ENCODE measurements at regions not wholly inside any gene's neighbourhood (a gene's known extent, or its start where the extent isn't known, plus 50 kb on each side); places are given as distances from the start of the nearest gene placed in this dataset.

DNA sequence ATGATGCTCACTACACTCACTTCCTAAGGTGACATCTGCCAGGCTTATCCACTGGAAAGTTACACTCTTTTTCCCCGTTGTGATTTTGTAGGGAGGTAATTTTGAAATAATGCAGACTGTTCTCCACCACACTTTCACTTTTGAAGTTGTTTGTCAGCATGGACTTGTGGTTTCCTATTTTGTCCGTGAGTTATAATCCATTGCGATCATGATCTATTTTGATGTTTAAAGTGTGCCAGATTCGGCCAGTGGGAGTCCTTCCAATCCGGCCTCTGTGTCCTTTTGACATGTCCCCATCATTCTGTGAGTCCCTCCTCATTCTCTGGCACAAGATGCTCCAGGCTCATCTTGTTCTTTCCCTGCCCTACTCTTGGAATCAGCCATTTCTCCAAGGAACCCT is 211.3 kb upstream of the KLF4 start:
- no peaks in the 10 kb centered on the region for H3K9me3 ChIP-seq (ENCODE audit: low read depth)
- TF ChIP-seq, protein P1, sequence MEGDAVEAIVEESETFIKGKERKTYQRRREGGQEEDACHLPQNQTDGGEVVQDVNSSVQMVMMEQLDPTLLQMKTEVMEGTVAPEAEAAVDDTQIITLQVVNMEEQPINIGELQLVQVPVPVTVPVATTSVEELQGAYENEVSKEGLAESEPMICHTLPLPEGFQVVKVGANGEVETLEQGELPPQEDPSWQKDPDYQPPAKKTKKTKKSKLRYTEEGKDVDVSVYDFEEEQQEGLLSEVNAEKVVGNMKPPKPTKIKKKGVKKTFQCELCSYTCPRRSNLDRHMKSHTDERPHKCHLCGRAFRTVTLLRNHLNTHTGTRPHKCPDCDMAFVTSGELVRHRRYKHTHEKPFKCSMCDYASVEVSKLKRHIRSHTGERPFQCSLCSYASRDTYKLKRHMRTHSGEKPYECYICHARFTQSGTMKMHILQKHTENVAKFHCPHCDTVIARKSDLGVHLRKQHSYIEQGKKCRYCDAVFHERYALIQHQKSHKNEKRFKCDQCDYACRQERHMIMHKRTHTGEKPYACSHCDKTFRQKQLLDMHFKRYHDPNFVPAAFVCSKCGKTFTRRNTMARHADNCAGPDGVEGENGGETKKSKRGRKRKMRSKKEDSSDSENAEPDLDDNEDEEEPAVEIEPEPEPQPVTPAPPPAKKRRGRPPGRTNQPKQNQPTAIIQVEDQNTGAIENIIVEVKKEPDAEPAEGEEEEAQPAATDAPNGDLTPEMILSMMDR (IDR thresholded peaks at IDR 0.05; ENCODE audit: low read depth, low read length): no peak
- H3K27me3 ChIP-seq: no peaks in the 10 kb centered on the region

DNA sequence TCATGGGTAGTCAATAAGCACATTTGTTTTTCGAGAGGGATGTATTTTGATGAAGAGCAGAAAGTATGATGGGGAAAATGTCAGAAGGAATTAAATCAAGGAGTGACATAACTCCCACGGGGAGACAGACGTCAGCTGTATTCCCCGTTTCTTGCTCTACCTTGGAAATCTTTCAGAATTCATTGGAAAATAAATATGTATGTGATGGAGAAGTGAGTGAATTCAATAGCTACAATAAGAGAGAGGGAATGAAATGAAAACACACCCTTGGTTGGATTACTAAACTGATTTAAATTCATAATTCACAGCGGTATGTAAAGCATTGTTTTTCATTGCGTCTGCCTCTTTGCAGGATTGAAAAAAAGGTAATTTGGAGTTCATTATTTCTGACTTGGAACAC is 209.7 kb upstream of the KLF4 start:
- TF ChIP-seq, protein P1 (IDR thresholded peaks at IDR 0.05; ENCODE audit: low read depth, low read length): no peak
- no peak for DNase-seq (ENCODE audit: low read depth in 1 of 2, low spot score in 1 of 2)
- Histone ChIP-seq H3K27ac (no peak overlapping the region), H3K27me3 (no peaks in the 10 kb centered on the region), H3K4me1 (ENCODE audit: low read depth) (no peaks in the 10 kb centered on the region), H3K9me3 (ENCODE audit: low read depth) (no peaks in the 10 kb centered on the region), H3K36me3 (no peaks in the 10 kb centered on the region), H3K4me3 (no peak overlapping the region)

More for the DNA sequence above, 211.3 kb upstream of the KLF4 start:
- no peak overlapping the region for H3K4me3 ChIP-seq
- H3K4me1 ChIP-seq (ENCODE audit: low read depth): no peaks in the 10 kb centered on the region
- no peaks in the 10 kb centered on the region for H3K36me3 ChIP-seq
- no peak for DNase-seq (ENCODE audit: low read depth in 1 of 2, low spot score in 1 of 2)
- H3K27ac ChIP-seq: no peak overlapping the region

DNA sequence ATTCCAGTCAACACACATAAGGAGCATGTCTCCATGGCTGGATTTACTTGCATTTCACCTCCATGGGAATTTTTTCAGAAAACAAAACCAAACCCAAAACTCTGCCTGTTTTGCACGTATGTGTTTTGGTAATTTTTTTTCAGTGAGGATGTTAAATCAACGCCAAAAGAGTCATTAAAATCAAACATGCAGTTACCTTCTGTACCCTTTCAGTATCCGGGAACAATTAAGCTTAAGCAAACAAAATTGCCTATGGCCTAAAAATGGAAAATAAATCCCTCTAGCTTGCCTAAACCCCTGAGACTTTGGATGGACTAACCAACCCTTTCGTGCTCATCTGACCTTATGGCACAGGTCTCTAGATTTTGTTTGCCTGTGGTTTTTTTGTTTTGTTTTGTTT is 209.2 kb upstream of the KLF4 start:
- Histone ChIP-seq H3K27ac (no peak overlapping the region), H3K4me1 (ENCODE audit: low read depth) (no peaks in the 10 kb centered on the region), H3K9me3 (ENCODE audit: low read depth) (no peaks in the 10 kb centered on the region), H3K27me3 (no peaks in the 10 kb centered on the region), H3K4me3 (no peak overlapping the region), H3K36me3 (no peaks in the 10 kb centered on the region)
- DNase-seq (ENCODE audit: low read depth in 1 of 2, low spot score in 1 of 2): no peak
- TF ChIP-seq, protein P1 (IDR thresholded peaks at IDR 0.05; ENCODE audit: low read depth, low read length): no peak

DNA sequence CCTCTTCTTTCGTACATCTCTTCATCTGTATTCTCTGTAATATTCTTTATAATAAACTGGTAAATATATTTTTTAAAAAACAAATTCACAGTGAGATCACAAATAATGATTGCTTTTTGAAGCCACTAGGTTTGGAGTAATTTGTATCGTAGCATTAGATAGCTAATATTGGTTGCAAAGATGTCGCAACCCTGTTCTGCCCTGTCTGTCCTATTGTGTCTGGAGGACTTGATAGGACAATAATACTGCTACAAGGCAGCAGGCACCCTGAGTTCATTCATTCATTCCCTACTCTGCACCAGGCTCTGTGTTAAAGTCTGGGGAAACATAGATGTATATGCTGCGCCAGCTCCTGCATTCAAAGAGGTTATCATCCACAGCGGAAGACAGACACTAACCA is 206.7 kb upstream of the KLF4 start:
- Histone ChIP-seq H3K4me1 (ENCODE audit: low read depth) (no peaks in the 10 kb centered on the region), H3K9me3 (ENCODE audit: low read depth) (no peaks in the 10 kb centered on the region), H3K27ac (no peak overlapping the region), H3K27me3 (peaks cover 7% of the 10 kb centered on the region), H3K4me3 (no peak overlapping the region), H3K36me3 (no peaks in the 10 kb centered on the region)
- TF ChIP-seq, protein P1 (IDR thresholded peaks at IDR 0.05; ENCODE audit: low read depth, low read length): no peak
- DNase-seq (ENCODE audit: low read depth in 1 of 2, low spot score in 1 of 2): no peak

DNA sequence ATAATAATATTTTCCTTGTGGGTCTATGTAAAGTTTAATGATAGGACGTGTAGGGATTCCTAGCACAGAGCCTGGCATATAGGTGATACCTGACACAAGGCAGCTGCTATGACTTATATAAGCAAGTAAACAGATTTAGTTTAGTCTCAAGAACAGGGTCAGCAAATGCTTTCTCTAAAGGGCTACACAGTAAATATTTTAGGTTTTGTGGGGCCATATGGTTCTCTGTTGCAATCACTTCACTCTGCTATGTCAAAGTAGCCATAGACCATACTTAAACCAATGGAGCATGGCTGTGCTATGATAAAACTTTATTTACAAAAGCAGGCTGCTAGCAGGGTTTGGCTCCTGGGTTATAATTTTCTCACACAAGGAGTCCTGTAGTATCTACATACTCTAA is 204.8 kb upstream of the KLF4 start:
- Histone ChIP-seq H3K9me3 (ENCODE audit: low read depth) (no peaks in the 10 kb centered on the region), H3K36me3 (no peaks in the 10 kb centered on the region), H3K4me1 (ENCODE audit: low read depth) (no peaks in the 10 kb centered on the region), H3K27me3 (peaks cover 16% of the 10 kb centered on the region), H3K4me3 (no peak overlapping the region), H3K27ac (no peak overlapping the region)
- TF ChIP-seq, protein P1 (IDR thresholded peaks at IDR 0.05; ENCODE audit: low read depth, low read length): no peak
- no peak for DNase-seq (ENCODE audit: low read depth in 1 of 2, low spot score in 1 of 2)
